Adrenal gland (tissue), 5 donors: ENCODE measurements at regions not wholly inside any gene's neighbourhood (a gene's known extent, or its start where the extent isn't known, plus 50 kb on each side); places are given as distances from the start of the nearest gene placed in this dataset.

Experiments used
- POLR2A ChIP-seq, 2 donors: fragments of 450-650 bp; IDR thresholded peaks; one replicate each; pipeline ENCODE4 v1.6.1; 2017; ENCODE audit warnings: antibody characterized with exemption in 2 of 2, mild to moderate bottlenecking in 2 of 2, moderate library complexity in 1 of 2
- TF ChIP-seq, protein P1 (sequence below), 6 experiments: fragments of 450-650 bp in 4 of 6; fragments of 200-600 bp in 2 of 6; sonication (generic) in 1 of 6; IDR thresholded peaks; 1 replicate in 5 of 6; 2 replicates in 1 of 6; pipeline versions ENCODE4 v1.5.1 to v1.8.0; 2016 to 2021; ENCODE audit warnings: antibody characterized with exemption in 6 of 6, mild to moderate bottlenecking in 2 of 6, moderate library complexity in 1 of 6
- donor health status: DM: no; HTN: no; CAD: no.

GRCh38 chr4:189530848-189531247 lies 409.8 kb upstream of the FRG1 start:
- TF ChIP-seq, protein P1, sequence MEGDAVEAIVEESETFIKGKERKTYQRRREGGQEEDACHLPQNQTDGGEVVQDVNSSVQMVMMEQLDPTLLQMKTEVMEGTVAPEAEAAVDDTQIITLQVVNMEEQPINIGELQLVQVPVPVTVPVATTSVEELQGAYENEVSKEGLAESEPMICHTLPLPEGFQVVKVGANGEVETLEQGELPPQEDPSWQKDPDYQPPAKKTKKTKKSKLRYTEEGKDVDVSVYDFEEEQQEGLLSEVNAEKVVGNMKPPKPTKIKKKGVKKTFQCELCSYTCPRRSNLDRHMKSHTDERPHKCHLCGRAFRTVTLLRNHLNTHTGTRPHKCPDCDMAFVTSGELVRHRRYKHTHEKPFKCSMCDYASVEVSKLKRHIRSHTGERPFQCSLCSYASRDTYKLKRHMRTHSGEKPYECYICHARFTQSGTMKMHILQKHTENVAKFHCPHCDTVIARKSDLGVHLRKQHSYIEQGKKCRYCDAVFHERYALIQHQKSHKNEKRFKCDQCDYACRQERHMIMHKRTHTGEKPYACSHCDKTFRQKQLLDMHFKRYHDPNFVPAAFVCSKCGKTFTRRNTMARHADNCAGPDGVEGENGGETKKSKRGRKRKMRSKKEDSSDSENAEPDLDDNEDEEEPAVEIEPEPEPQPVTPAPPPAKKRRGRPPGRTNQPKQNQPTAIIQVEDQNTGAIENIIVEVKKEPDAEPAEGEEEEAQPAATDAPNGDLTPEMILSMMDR (IDR thresholded peaks at IDR 0.05): no peak
- TF ChIP-seq POLR2A (IDR thresholded peaks at IDR 0.05): no peak
